Erythroblast (primary cell): ENCODE measurements at regions not wholly inside any gene's neighbourhood (a gene's known extent, or its start where the extent isn't known, plus 50 kb on each side); places are given as distances from the start of the nearest gene placed in this dataset.
A peak's percentile ranks its signal among the peaks of the same experiment; 100 is the strongest.
"Not testable (repeated sequence)": the region's sequence is repeated elsewhere in the genome, so short reads cannot be mapped to it uniquely, and the experiment has no call there.

ENCODE experiments used
- DNase-seq, 2 experiments: peaks; one replicate each; lab custom pipeline; 2025; lab: John Stamatoyannopoulos, UW
- GATA1 ChIP-seq: IDR thresholded peaks from 2 replicates; pipeline ENCODE4 v1.6.1; 2011; ENCODE audit warnings: low read depth, mild to moderate bottlenecking, control low read depth, low read length, moderate library complexity
- POLR2A ChIP-seq: IDR thresholded peaks from 2 replicates; pipeline ENCODE4 v1.6.1; 2011; ENCODE audit warnings: mild to moderate bottlenecking, low read length

DNA sequence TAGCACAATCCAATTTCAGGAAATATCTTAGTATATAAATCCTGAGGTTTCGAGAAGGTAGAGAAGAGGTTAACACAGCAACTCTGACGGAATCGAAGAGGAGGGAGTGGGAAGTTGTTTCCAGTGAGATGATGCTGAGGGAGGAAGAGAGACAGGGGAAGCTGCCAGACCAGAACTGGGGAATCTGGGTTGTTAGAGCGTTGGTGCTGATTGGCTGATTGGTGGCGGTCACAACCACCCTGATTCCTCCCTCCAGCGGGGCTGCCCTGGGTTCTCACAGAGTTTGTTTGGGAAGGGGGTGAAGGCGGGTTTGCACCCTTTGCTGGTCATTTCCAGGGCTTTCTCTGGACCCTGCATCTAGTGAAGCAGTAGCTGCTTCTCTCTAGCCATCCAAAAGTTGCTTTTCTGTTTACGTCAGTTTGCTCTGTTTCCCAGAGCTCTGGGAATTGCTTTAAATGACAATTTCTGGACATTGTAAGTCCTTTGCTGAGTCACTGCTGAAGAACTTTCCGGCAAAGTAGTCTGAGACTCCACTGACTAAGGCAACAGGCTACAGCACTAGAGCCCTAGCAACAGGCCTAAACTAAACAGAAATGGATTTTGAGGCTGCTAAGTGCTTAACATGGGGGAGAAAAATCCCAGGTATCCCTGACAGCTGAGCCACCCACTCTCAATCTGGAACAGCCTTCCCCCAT, 90.1 kb downstream of the TENT5C start:
- no peak for TF ChIP-seq GATA1
- TF ChIP-seq POLR2A, result no peak

DNA sequence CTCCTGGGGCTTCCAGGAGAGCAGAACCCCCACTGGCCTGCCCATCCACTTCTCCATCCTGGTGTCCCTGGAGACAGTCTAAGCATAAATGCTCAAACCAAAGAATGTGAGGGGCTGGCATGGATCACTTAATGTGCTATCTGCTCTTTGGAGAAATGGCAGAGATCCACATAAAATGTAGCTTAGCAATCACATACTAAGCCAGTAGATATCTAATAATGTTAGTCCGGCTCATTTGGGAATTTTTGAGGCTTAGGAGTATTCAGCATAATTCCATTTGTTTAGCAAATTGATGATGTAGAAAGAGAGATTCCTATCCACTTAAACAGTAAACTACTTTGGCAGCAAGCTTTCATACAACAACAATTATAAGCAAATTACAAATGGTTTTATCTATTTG, 90.7 kb downstream of the TENT5C start:
- DNase-seq, result no peak
- TF ChIP-seq POLR2A (no peak), GATA1 (no peak)

More for the DNA sequence above, 90.1 kb downstream of the TENT5C start:
- no peak for DNase-seq

DNA sequence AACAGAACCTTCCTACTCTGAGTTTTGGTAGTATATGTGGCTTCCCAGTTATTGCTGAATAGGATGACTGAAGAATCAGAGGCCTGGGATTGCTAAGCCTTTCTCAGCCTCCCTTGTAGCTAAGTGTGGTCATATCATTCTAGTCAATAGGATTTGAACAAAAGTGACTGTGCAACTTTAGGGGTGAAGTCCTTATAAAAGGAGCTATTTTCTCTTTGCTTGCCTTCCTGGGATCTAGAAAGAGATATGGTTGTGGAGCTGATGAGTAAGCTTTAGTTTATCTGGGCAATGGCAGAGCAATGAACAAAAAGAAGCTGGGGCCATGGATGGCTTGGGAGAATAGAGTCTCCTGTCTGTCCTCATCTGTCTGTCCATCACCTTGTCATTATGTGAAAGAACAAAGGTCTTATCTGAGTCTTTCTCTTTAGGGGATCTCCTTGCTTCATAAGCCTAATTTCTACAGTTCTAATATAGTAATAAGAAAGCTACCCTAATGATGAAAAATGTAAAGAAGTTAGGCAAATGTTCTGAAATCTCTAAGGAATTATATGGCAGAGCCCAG, 91.5 kb downstream of the TENT5C start:
- TF ChIP-seq POLR2A (no peak), GATA1 (no peak)

DNA sequence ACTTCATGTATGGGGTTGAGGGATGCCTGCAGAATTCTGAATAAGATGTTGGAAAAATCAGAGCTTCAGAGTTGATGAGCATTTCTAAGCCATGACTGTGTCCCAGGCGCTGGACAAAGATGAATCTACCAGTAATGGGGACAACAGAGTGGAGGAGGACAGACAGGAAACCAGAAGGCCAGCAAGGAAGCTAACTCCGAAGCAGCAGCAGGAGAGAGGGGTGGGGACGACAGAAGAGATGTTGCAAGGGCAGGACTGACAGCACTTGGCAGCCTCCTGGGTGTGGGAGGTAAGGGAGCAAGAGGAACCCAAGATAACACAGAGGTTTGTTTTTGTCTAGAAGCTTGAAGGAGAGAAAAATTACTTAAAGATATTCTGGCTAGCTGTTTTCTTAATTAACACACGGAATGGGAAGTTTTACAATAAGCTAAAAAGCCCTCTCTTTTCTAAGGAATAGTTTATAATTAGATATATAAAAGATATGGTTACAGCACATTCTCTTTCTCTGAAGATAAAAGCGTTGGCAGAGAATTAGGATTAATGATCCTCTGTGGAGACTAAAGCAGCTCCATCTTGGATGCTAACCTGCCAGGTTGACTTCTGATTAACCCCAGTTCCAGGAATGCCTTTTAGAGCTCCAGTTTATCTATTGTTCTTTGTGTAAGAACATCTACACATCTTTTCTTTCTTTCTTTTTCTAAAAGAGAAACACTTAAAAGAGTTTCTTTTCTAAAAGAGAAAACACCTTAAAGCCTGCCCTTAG, 92.7 kb downstream of the TENT5C start:
- no peak for TF ChIP-seq POLR2A
- TF ChIP-seq GATA1, result no peak
- DNase-seq, result peak; percentile 13 to 20

More for the DNA sequence above, 91.5 kb downstream of the TENT5C start:
- DNase-seq, result peak; percentile 11 to 30

DNA sequence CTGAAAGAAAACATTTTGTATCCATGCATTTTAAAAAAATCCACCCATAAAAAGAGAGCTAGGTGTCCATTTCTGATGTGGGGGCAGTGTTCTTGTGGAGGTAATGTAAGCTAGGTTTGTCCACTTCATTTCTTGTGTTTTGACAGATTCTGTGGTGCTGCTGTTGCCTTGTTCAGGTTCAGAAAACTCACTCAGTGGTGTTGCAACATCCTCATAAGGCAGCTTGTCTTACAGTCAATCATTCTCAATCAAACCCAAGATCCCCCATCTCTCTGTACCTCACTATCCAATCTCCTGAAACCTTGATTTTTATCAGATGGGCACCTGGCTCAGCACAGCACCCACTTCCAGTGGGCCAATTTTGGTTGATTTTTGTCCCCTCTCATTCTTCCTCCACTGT, 94.1 kb downstream of the TENT5C start:
- no peak for DNase-seq
- TF ChIP-seq POLR2A, result no peak
- TF ChIP-seq GATA1, result no peak

DNA sequence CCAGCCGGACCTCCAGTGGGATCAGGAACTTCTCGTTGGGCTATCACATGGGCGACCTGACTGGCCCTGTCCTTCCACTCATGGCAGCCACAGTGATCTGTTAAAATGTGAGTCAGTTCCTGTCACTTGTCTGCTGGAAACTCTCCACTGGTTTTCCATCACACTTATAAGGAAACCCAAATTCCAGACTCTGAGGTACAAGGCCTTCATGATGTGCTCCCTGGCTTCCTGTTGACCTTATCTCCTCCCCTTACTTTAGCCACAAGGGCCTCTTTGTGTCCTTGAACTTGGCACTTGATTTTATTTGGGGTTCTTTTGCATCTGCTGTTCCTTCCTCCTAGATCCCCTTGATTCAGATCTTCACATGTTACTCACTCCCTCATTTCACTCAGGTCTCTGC, 96.8 kb downstream of the TENT5C start:
- TF ChIP-seq POLR2A, result no peak
- TF ChIP-seq GATA1, result no peak
- no peak for DNase-seq

DNA sequence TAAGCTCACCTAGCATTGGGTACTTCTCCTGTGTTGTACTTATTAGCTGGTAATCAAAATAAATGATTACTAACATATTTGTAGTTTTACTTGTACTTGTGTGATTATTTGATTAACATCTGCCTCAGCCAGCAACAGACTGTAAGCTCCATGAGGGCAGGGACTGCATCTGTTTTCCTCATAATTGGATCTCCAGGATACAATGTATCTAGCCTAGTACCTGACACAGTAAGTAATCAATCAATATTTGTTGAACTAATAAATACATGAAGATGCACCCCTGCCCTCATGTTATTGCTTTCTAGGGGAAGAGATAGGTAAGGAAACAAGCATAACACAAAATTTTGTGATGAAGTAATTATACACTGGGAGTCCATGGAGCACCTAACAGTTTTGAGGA, 101.5 kb downstream of the TENT5C start:
- TF ChIP-seq GATA1 (no peak), POLR2A (no peak)
- DNase-seq, result no peak

DNA sequence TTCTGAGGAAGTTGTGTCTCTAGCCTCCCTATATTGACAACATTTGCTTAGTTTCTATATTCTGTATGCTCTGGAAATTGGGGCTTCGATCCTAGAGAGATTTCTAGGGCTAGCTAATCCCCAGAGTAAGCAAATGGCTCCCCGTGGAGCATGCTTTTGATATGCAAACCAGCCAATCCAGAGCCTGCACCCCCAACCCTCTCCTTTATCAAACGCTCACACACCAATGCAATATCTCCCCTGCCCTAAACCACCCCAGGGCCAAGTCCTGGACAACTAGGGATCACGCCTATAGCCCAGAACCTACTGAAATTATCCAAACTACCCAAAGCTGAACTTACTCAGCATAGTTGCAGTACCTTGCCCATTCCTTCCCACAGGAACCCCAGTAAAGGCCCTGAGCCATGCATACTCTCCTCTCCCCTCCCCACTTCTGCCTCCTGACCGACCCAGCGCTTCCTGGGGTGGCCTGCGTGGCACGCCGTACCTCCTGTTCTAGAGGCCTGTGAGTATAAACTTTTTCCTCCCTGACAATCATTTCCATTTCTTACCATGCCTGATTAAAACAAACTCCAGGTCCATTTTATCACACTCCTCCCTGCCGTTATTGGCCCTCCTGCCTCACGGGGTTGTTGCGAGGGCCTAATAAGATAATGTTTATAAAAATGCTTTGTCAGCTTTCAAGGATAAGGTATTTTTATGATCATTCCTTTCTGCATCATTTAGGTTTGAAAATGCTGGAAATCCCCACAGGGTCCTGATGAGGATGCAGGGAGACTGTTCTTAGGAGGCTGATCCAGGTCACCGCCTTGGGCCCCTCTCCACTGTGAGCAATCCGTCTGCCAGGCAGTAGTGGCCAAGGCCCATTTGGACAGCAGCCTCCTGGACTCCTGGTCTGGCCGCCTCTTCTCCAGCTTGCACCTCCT, 102.7 kb downstream of the TENT5C start:
- peak; percentile 58 to 78 for DNase-seq
- TF ChIP-seq POLR2A, result no peak
- TF ChIP-seq GATA1, result no peak

DNA sequence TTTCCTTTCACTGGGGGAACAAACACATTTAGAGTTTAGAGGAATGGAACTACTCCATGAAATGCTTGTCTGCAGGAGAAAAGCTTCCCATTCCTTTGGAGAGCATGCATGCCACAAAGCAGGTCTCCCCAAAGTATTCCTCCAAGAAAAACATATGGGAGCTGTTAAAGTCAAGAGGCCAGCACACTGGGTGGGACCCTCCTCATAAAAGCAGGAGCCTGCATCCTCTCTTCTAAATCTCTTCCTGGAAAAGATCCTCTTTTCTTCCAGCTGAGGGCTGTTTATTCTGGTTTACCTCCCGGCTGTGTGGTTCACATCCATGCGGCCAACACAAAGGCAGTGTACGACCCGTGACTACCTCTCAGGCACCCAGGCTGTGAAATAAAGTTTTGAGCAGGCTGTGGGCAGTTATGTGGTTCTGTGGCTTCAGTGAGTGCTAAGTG, 103.4 kb downstream of the TENT5C start:
- no peak for DNase-seq
- TF ChIP-seq GATA1 (no peak), POLR2A (no peak)

DNA sequence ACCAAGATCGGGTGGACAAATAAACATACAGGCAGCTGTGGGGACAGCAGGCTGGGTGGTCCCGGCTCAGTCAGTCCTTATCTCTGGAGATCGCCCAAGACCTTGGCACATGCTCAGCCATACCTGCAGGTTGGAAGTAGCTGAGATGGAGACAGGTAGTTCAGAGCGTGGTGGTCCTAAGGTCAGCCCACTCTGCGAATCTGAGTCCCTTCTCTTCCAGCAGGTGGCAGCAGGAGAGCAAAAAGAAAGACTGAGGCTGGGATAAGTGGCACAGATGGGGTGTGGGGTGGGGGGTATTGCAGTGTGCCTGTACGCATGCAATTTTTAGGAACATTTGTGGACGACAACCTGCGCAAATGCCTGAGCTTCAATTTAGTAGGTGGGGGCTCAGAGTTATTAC, 104.9 kb downstream of the TENT5C start:
- DNase-seq, result peak; percentile 26 to 41
- TF ChIP-seq POLR2A (no peak), GATA1 (no peak)

DNA sequence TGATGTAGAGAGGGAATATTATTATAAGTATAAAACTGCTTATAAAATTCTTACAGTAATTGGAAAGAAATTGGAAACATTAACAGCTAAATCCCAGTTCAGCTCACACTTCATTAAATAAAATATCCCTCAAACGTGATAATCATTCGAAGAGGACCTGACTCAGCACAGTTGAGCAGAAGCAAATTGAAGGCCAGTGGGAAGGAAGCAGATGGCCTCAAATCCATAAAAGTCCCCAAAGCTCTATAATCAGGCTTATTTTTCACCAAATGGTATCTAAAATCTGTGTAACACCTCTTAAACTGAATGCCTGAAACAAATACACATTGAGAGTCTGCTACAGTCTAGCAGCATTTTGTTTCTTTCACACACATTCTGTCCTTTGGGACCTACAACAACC, 106.8 kb downstream of the TENT5C start:
- no peak for DNase-seq

DNA sequence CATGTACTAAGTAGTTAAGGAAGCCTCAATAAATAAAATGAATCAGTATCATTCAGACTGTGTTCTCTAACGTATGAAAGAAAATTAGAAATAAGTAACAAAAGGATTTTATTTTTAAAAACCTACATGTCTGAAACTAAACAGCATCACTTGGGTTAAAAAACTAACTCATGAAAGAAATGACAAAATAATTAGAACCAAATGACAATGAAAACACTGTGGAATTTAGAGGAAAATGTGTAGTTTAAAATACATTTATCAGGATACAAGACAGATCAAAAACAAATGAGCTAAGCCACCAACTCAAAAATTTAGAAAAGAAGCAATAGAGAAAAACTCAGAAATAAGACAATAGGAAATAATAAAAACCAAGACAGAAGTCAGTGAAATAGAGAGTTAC, 108.7 kb downstream of the TENT5C start:
- TF ChIP-seq POLR2A (no peak), GATA1 (no peak)
- no peak for DNase-seq

More for the DNA sequence above, 106.8 kb downstream of the TENT5C start:
- TF ChIP-seq POLR2A (no peak), GATA1 (no peak)

DNA sequence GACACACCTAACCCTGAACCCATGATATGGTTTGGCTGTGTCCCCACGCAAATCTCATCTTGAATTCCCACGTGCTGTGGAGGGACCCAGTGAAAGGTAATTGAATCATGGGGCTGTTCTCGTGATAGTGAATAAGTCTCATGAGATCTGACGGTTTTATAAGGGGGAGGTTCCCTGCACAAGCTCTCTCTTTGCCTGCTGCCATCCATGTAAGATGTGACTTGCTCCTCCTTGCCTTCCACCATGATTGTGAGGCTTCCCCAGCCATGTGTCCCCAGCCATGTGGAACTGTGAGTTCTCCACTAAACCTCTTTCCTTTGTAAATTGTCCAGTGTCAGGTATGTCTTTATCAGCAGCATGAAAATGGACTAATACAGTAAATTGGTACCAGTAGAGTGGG, 110.2 kb downstream of the TENT5C start:
- not testable (repeated sequence) for DNase-seq

DNA sequence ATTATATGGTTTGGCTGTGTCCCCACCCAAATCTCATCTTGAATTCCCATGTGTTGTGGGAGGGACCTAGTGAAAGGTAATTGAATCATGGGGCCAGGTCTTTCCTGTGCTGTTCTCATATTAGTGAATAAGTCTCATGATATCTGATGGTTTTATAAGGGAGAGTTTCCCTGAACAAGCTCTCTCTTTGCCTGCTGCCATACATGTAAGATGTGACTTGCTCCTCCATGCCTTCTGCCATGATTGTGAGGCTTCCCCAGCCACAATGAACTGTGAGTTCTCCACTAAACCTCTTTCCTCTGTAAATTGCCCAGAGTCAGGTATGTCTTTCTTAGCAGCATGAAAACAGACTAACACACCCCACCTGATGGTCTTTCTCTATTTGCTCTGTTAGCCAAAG, 112.1 kb downstream of the TENT5C start:
- not testable (repeated sequence) for DNase-seq

DNA sequence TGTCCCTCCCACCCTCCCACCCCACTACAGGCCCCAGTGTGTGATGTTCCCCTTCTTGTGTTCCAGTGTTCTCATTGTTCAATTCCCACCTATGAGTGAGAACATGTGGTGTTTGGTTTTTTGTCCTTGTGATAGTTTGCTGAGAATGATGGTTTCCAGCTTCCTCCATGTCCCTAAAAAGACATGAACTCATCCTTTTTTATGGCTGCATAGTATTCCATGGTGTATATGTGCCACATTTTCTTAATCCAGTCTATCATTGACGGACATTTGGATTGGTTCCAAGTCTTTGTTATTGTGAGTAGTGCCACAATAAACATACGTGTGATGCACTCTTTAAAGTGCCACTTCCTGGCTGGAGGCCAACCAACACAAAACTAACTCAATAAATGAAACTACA, 112.7 kb downstream of the TENT5C start:
- not testable (repeated sequence) for DNase-seq
